IMR-90 (cell line): ENCODE measurements at regions not wholly inside any gene's neighbourhood (a gene's known extent, or its start where the extent isn't known, plus 50 kb on each side); places are given as distances from the start of the nearest gene placed in this dataset.
"Not testable (repeated sequence)": the region's sequence is repeated elsewhere in the genome, so short reads cannot be mapped to it uniquely, and the experiment has no call there.

Source experiments
- ATAC-seq: fragments of 200-7000 bp; cut with Tn5 transposase; 2 replicates; pipeline ENCODE4 v1.9.1; 2020; ENCODE audit warnings: low read depth, mild to moderate bottlenecking, moderate library complexity
- BruUV-seq: library from RNA; stranded (reverse); fragments of 400-500 nt; replicated peaks from 2 replicates; lab custom pipeline; 2021; lab: Mats Ljungman, UMichigan
- CTCF ChIA-PET: fragments of 300-600 bp; formaldehyde crosslinking; extraction: SDS; loops from one replicate; lab custom pipeline; 2021; ENCODE audit warnings: antibody characterized with exemption; lab: Yijun Ruan, JAX
- POLR2A ChIA-PET: fragments of 300-600 bp; sonication (Branson Sonifier 250); formaldehyde crosslinking; loops from one replicate; lab custom pipeline; 2022; ENCODE audit warnings: antibody characterized with exemption; ENCODE audit not compliant: unreplicated experiment; lab: Charles Lee
- DNase-seq: peaks from one replicate; pipeline ENCODE4 v3.0.0; 2013
- H2AFZ ChIP-seq: replicated peaks from 2 replicates; pipeline ENCODE3; 2013; ENCODE audit warnings: low read length, mild to moderate bottlenecking; ENCODE audit not compliant: poor library complexity
- H2AK5ac ChIP-seq: 2 replicates; pipeline ENCODE4 v1.6.1; 2013; ENCODE audit warnings: low read depth, low read length, inconsistent platforms
- H2AK9ac ChIP-seq: replicated peaks from 2 replicates; pipeline ENCODE3; 2013; ENCODE audit warnings: mild to moderate bottlenecking, low read depth, low read length, moderate library complexity; ENCODE audit not compliant: poor library complexity
- H2BK120ac ChIP-seq: 2 replicates; pipeline ENCODE4 v1.6.1; 2013; ENCODE audit warnings: low read depth, low read length, inconsistent platforms
- H2BK15ac ChIP-seq: 3 replicates; pipeline ENCODE4 v1.6.1; 2013; ENCODE audit warnings: low read depth, low read length, inconsistent platforms
- H2BK20ac ChIP-seq: 2 replicates; pipeline ENCODE4 v1.6.1; 2013; ENCODE audit warnings: low read depth, mild to moderate bottlenecking, inconsistent platforms, low read length, moderate library complexity
- H2BK5ac ChIP-seq: 2 replicates; pipeline ENCODE4 v1.6.1; 2013; ENCODE audit warnings: mild to moderate bottlenecking, low read depth, low read length, inconsistent platforms; ENCODE audit not compliant: poor library complexity, severe bottlenecking
- H3K14ac ChIP-seq: replicated peaks from 2 replicates; pipeline ENCODE4 v1.6.1; 2013; ENCODE audit warnings: low read depth, low read length, inconsistent platforms
- H3K18ac ChIP-seq: 2 replicates; pipeline ENCODE4 v1.6.1; 2013; ENCODE audit warnings: low read depth, low read length, control low read depth
- H3K23ac ChIP-seq: 2 replicates; pipeline ENCODE4 v1.6.1; 2013; ENCODE audit warnings: low read depth, low read length, inconsistent platforms
- H3K27ac ChIP-seq: 2 replicates; pipeline ENCODE4 v1.5.1; 2013; ENCODE audit warnings: mild to moderate bottlenecking, control low read depth, low read length; ENCODE audit not compliant: insufficient read depth
- H3K27me3 ChIP-seq: 2 replicates; pipeline ENCODE4 v1.6.1; 2013; ENCODE audit warnings: low read length; ENCODE audit not compliant: control insufficient read depth, insufficient read depth
- H3K36me3 ChIP-seq: 2 replicates; pipeline ENCODE4 v1.6.1; 2013; ENCODE audit warnings: low read length, mixed read lengths; ENCODE audit not compliant: control insufficient read depth, insufficient read depth
- H3K4ac ChIP-seq: 2 replicates; pipeline ENCODE4 v1.6.1; 2013; ENCODE audit warnings: low read depth, low read length, inconsistent platforms
- H3K4me1 ChIP-seq: 2 replicates; pipeline ENCODE4 v1.6.1; 2013; ENCODE audit warnings: low read length, mixed read lengths; ENCODE audit not compliant: control insufficient read depth, insufficient read depth
- H3K4me2 ChIP-seq: 2 replicates; pipeline ENCODE4 v1.6.1; 2013; ENCODE audit warnings: low read depth, mild to moderate bottlenecking, control low read depth, low read length, moderate library complexity
- H3K4me3 ChIP-seq: 2 replicates; pipeline ENCODE4 v1.5.1; 2013; ENCODE audit warnings: low read depth, mild to moderate bottlenecking, control low read depth, low read length, moderate library complexity; ENCODE audit not compliant: insufficient read depth
- H3K56ac ChIP-seq: 2 replicates; pipeline ENCODE4 v1.6.1; 2013; ENCODE audit warnings: low read length, inconsistent platforms; ENCODE audit not compliant: insufficient read depth; ENCODE audit errors: extremely low read depth
- H3K79me1 ChIP-seq, 2 experiments: 2 replicates each; pipeline ENCODE4 v1.6.1; 2013; ENCODE audit warnings: low read length in 2 of 2, inconsistent platforms in 1 of 2, low read depth in 1 of 2
- H3K9ac ChIP-seq: 2 replicates; pipeline ENCODE4 v1.6.1; 2013; ENCODE audit warnings: low read depth, low read length, control low read depth
- H3K9me1 ChIP-seq: 2 replicates; pipeline ENCODE4 v1.6.1; 2013; ENCODE audit warnings: low read length, inconsistent platforms; ENCODE audit not compliant: insufficient read depth
- H3K9me3 ChIP-seq: 2 replicates; pipeline ENCODE4 v1.6.1; 2013; ENCODE audit warnings: low read length; ENCODE audit not compliant: control insufficient read depth, insufficient read depth
- H4K20me1 ChIP-seq: 2 replicates; pipeline ENCODE4 v1.6.1; 2013; ENCODE audit warnings: low read length, inconsistent platforms; ENCODE audit not compliant: insufficient read depth
- H4K5ac ChIP-seq: 2 replicates; pipeline ENCODE4 v1.6.1; 2013; ENCODE audit warnings: mild to moderate bottlenecking, low read depth, low read length, control low read depth
- H4K8ac ChIP-seq, 2 experiments: 2 replicates each; pipeline ENCODE4 v1.6.1; 2013; ENCODE audit warnings: low read depth in 2 of 2, low read length in 2 of 2, control low read depth in 1 of 2, inconsistent platforms in 1 of 2
- H4K91ac ChIP-seq: 2 replicates; pipeline ENCODE4 v1.6.1; 2013; ENCODE audit warnings: low read depth, low read length, inconsistent platforms; ENCODE audit not compliant: insufficient read depth
- WGBS, 2 experiments: methylation state at CpG; one replicate each; pipeline versions ENCODE4 v1.1.5 to v1.1.7; 2013; ENCODE audit warnings: missing lambda C conversion rate in 2 of 2; ENCODE audit not compliant: insufficient read length in 1 of 2; ENCODE audit errors: extremely low coverage in 2 of 2; 5-methylcytosine and 5-hydroxymethylcytosine counted together
- dilution Hi-C: fragments of 300-500 bp; cut with HindIII; formaldehyde crosslinking; loops from one replicate; pipeline ENCODE4 v1.14.3; 2018; ENCODE audit warnings: low sequenced_read_pairs; ENCODE audit not compliant: unreplicated experiment
- in situ Hi-C: fragments of 300-500 bp; cut with MboI; formaldehyde crosslinking; loops from 3 replicates; pipeline ENCODE4 v1.14.3; 2019; ENCODE audit warnings: low sequenced_read_pairs, inconsistent platforms, mixed read lengths
- intact Hi-C: fragments of 100-400 bp; cut with micrococcal nuclease; formaldehyde crosslinking; loops from 2 replicates; pipeline ENCODE4 v1.10.0; 2022

DNA sequence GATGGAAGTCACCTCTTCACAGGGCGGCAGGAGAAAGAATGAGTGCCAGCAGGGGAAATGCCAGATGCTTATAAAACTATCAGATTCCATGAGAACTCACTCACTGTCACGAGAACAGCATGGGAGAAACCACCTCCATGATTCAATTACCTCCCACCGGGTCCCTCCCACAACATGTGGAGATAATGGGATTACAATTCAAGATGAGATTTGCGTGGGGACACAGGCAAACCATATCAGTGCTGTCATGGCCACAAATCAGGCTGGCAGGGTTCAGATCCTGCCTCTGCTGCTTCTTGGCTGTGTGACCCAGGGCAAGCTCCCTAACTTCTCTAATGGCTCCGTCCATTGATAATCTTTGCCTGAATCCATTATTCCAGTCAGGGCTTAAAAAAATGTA is 389.5 kb downstream of the NPHP4 start:
- H3K36me3 ChIP-seq, H3K4me2 ChIP-seq, H2BK5ac ChIP-seq, H3K79me1 ChIP-seq, H4K8ac ChIP-seq, H2BK20ac ChIP-seq, H2BK120ac ChIP-seq, in situ Hi-C loops, H3K9me1 ChIP-seq, H3K4me1 ChIP-seq, H3K27ac ChIP-seq, H2BK15ac ChIP-seq, intact Hi-C loops, H3K4me3 ChIP-seq, DNase-seq, H2AK9ac ChIP-seq, BruUV-seq, H3K18ac ChIP-seq, ATAC-seq, H4K91ac ChIP-seq, H2AFZ ChIP-seq, H4K20me1 ChIP-seq, H3K23ac ChIP-seq, H4K5ac ChIP-seq, dilution Hi-C loops, H2AK5ac ChIP-seq, H3K27me3 ChIP-seq, CTCF ChIA-PET, H3K56ac ChIP-seq, H3K9ac ChIP-seq, POLR2A ChIA-PET, H3K14ac ChIP-seq, H3K4ac ChIP-seq: not testable (repeated sequence)
- peaks cover 21% of the 10 kb centered on the region for H3K9me3 ChIP-seq
- WGBS, 2 experiments: no CpG with 5 or more reads among the region's 5 CpGs
